LNCAP (cell line): ENCODE measurements at regions not wholly inside any gene's neighbourhood (a gene's known extent, or its start where the extent isn't known, plus 50 kb on each side); places are given as distances from the start of the nearest gene placed in this dataset.

ENCODE experiments used
- CTCF ChIP-seq: fragments of 450-650 bp; IDR thresholded peaks from 2 replicates; pipeline ENCODE4 v1.5.1; 2017; ENCODE audit warnings: mild to moderate bottlenecking

- no peak for TF ChIP-seq CTCF
Observed at GRCh38 chr16:76885776-76886537, 305.0 kb upstream of the MON1B start.

- no peak for TF ChIP-seq CTCF
Observed at GRCh38 chr16:76897816-76898215, 293.2 kb upstream of the MON1B start.

GRCh38 chr16:76899767-76900166 is 291.2 kb upstream of the MON1B start:
- TF ChIP-seq CTCF = no peak

GRCh38 chr16:76900285-76901263 is 290.4 kb upstream of the MON1B start:
- TF ChIP-seq CTCF = no peak

GRCh38 chr16:76906552-76906951 is 284.4 kb upstream of the MON1B start:
- no peak for TF ChIP-seq CTCF

- no peak for TF ChIP-seq CTCF
Observed at GRCh38 chr16:76910931-76911330, 280.1 kb upstream of the MON1B start.

GRCh38 chr16:76913046-76913445 is 277.9 kb upstream of the MON1B start:
- TF ChIP-seq CTCF = no peak
